GM12878 (cell line): ENCODE measurements at regions not wholly inside any gene's neighbourhood (a gene's known extent, or its start where the extent isn't known, plus 50 kb on each side); places are given as distances from the start of the nearest gene placed in this dataset.

Source experiments
- ATAC-seq: fragments of 200-7000 bp; cut with Tn5 transposase; 3 replicates; pipeline ENCODE4 v1.9.1; 2020; ENCODE audit warnings: mild to moderate bottlenecking, moderate library complexity
- BruUV-seq: library from RNA; stranded (reverse); fragments of 400-500 nt; replicated peaks from 2 replicates; lab custom pipeline; 2021; lab: Mats Ljungman, UMichigan
- CTCF ChIA-PET: fragments of 300-600 bp; sonication (Branson Sonifier 250); formaldehyde crosslinking; extraction: SDS; loops from one replicate; lab custom pipeline; 2021; ENCODE audit warnings: inconsistent platforms; lab: Yijun Ruan, JAX
- POLR2A ChIA-PET: fragments of 350-600 bp; formaldehyde crosslinking; extraction: SDS; loops from one replicate; lab custom pipeline; 2021; ENCODE audit warnings: inconsistent platforms; lab: Charles Lee
- RAD21 ChIA-PET: fragments of 300-600 bp; sonication (Branson Sonifier 250); formaldehyde crosslinking; loops from one replicate; lab custom pipeline; 2023; ENCODE audit warnings: antibody characterized with exemption; ENCODE audit not compliant: unreplicated experiment; lab: Charles Lee
- SMC1A ChIA-PET: fragments of 300-600 bp; sonication (Branson Sonifier 250); formaldehyde crosslinking; loops from one replicate; lab custom pipeline; 2023; ENCODE audit not compliant: unreplicated experiment, uncharacterized antibody; lab: Charles Lee
- DNase-seq: peaks from one replicate; pipeline ENCODE4 v3.0.0-alpha.2; 2011; ENCODE audit warnings: low read depth, low spot score
- FAIRE-seq: peaks from 3 replicates; lab custom pipeline; 2011; peaks lifted over from hg19 to GRCh38; lab: Jason Lieb, UNC
- H2AFZ ChIP-seq: 2 replicates; pipeline ENCODE4 v1.6.0; 2011; ENCODE audit warnings: low read depth, low read length, control low read depth; ENCODE audit not compliant: control insufficient read depth
- H3K27ac ChIP-seq: 2 replicates; pipeline ENCODE4 v1.5.1; 2011; ENCODE audit warnings: control low read depth; ENCODE audit not compliant: control insufficient read depth, insufficient read depth
- H3K27me3 ChIP-seq, 2 experiments: replicated peaks in 1 of 2; 2 replicates each; pipeline versions ENCODE4 v1.6.0 to v1.6.1; 2011; ENCODE audit warnings: low read length in 1 of 2; ENCODE audit not compliant: control insufficient read depth in 2 of 2, insufficient read depth in 2 of 2
- H3K36me3 ChIP-seq, 2 experiments: 2 replicates each; pipeline ENCODE4 v1.5.1; 2011; ENCODE audit warnings: low read length in 1 of 2; ENCODE audit not compliant: control insufficient read depth in 2 of 2, insufficient read depth in 2 of 2
- H3K4me1 ChIP-seq: 2 replicates; pipeline ENCODE4 v1.6.1; 2011; ENCODE audit warnings: mild to moderate bottlenecking, low read length, moderate library complexity, mixed read lengths; ENCODE audit not compliant: control insufficient read depth, insufficient read depth
- H3K4me2 ChIP-seq: 2 replicates; pipeline ENCODE4 v1.6.0; 2011; ENCODE audit warnings: control low read depth; ENCODE audit not compliant: control insufficient read depth, insufficient read depth
- H3K4me3 ChIP-seq: fragments of 200-600 bp; sonication (generic); 2 replicates; pipeline ENCODE4 v1.5.1; 2016
- H3K79me2 ChIP-seq: 2 replicates; pipeline ENCODE4 v1.6.0; 2011; ENCODE audit warnings: low read length; ENCODE audit not compliant: control insufficient read depth, insufficient read depth
- H3K9ac ChIP-seq: 2 replicates; pipeline ENCODE4 v1.8.0; 2011; ENCODE audit warnings: low read length, control low read depth, mixed read lengths; ENCODE audit not compliant: control insufficient read depth, insufficient read depth
- H3K9me3 ChIP-seq: replicated peaks from 3 replicates; pipeline ENCODE4 v1.5.1; 2011; ENCODE audit warnings: mild to moderate bottlenecking, low read length; ENCODE audit not compliant: control insufficient read depth, insufficient read depth
- H4K20me1 ChIP-seq: 2 replicates; pipeline ENCODE4 v1.6.0; 2011; ENCODE audit not compliant: control insufficient read depth, insufficient read depth
- BHLHE40 ChIP-seq, 2 experiments: fragments of 450-650 bp in 1 of 2; IDR thresholded peaks; 2 replicates each; pipeline ENCODE4 v1.6.1; 2011 to 2017; ENCODE audit warnings: low read depth in 2 of 2, borderline replicate concordance in 1 of 2, improper control_type of control experiment in 1 of 2, low read length in 1 of 2, mild to moderate bottlenecking in 1 of 2
- CBX3 ChIP-seq: fragments of 200-600 bp; sonication (generic); IDR thresholded peaks from 2 replicates; pipeline ENCODE4 v1.6.1; 2016; ENCODE audit warnings: low read depth, borderline replicate concordance
- EZH2 ChIP-seq: IDR thresholded peaks from 2 replicates; pipeline ENCODE4 v1.6.1; 2012; ENCODE audit warnings: low read depth, mild to moderate bottlenecking, control low read depth, inconsistent platforms, low read length, borderline replicate concordance; ENCODE audit not compliant: control insufficient read depth
- FOXM1 ChIP-seq: IDR thresholded peaks from 2 replicates; pipeline ENCODE4 v1.6.1; 2012; ENCODE audit warnings: low read depth, mild to moderate bottlenecking, inconsistent platforms, low read length, moderate library complexity
- HCFC1 ChIP-seq: fragments of 150-350 bp; IDR thresholded peaks from 2 replicates; pipeline ENCODE4 v1.6.1; 2014; ENCODE audit warnings: low read length
- HDGF ChIP-seq: fragments of 450-650 bp; IDR thresholded peaks from 2 replicates; pipeline ENCODE4 v1.6.1; 2016; ENCODE audit warnings: antibody characterized with exemption
- KLF5 ChIP-seq: fragments of 450-650 bp; IDR thresholded peaks from 2 replicates; pipeline ENCODE4 v1.6.1; 2014; ENCODE audit warnings: mild to moderate bottlenecking; ENCODE audit not compliant: partially characterized antibody
- PAX5 ChIP-seq: IDR thresholded peaks from 2 replicates; pipeline ENCODE4 v1.6.1; 2011; ENCODE audit warnings: low read depth, low read length, borderline replicate concordance
- POLR2A ChIP-seq: IDR thresholded peaks from 2 replicates; pipeline ENCODE4 v1.6.1; 2011; ENCODE audit warnings: low read depth, mild to moderate bottlenecking, low read length
- RAD51 ChIP-seq: fragments of 450-650 bp; IDR thresholded peaks from 2 replicates; pipeline ENCODE4 v1.6.1; 2016; ENCODE audit warnings: moderate library complexity, mild to moderate bottlenecking, inconsistent platforms
- USF2 ChIP-seq: IDR thresholded peaks from 2 replicates; pipeline ENCODE4 v1.6.1; 2011; ENCODE audit warnings: low read depth, low read length, improper control_type of control experiment, borderline replicate concordance
- YBX1 ChIP-seq: fragments of 450-650 bp; IDR thresholded peaks from 2 replicates; pipeline ENCODE4 v1.6.1; 2016; ENCODE audit warnings: antibody characterized with exemption
- ZNF217 ChIP-seq: fragments of 450-650 bp; IDR thresholded peaks from 2 replicates; pipeline ENCODE4 v1.6.1; 2017; ENCODE audit warnings: antibody characterized with exemption, mild to moderate bottlenecking
- ZNF687 ChIP-seq: fragments of 450-650 bp; IDR thresholded peaks from 2 replicates; pipeline ENCODE4 v1.6.1; 2017; ENCODE audit warnings: mild to moderate bottlenecking, moderate library complexity
- WGBS: methylation state at CpG from one replicate; pipeline ENCODE4 v1.1.6; 2016; ENCODE audit warnings: low lambda C conversion rate; ENCODE audit not compliant: insufficient replicate concordance, insufficient coverage; ENCODE audit errors: missing lambda C conversion rate; 5-methylcytosine and 5-hydroxymethylcytosine counted together
- in situ Hi-C: fragments of 300-500 bp; cut with MboI; formaldehyde crosslinking; loops from 9 replicates; pipeline ENCODE4 v1.14.3; 2018; ENCODE audit warnings: mixed read lengths
- intact Hi-C: fragments of 100-400 bp; cut with micrococcal nuclease; formaldehyde crosslinking; loops from one replicate; pipeline ENCODE4 v1.14.2; 2022; ENCODE audit not compliant: unreplicated experiment
- TF ChIP-seq, protein P1 (sequence below): fragments of 450-650 bp; IDR thresholded peaks from 2 replicates; pipeline ENCODE4 v1.6.1; 2016; ENCODE audit warnings: mild to moderate bottlenecking, moderate library complexity, borderline replicate concordance

DNA sequence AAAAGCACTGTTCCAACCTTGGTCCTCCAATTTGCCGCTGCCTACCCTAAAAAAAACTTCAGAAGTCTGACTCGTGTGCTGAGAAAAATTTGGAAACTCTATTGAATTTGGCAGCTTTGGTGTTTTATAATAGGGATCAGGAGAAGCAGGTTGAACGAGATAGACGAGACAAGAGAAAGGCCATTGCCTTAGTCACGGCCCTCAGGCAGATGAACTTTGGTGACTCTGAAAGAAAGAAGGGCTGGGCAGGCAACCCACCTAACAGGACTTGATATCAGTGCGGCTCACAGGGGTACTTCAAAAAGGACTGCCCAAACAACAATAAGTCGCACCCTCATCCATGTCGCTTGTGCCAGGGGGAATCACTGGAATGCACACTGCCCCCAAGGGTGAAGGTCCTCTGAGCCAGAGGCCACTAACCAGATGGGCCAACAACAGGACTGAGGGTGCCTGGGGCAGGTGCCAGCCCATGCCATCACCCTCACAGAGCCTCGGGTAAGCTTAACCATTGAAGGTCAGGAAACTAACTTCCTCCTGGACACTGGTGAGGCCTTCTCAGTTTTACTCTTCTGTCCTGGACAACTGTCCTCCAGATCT lies 102.5 kb upstream of the SSTR1 start:
- H3K9ac ChIP-seq, result no peak overlapping the region
- no peak overlapping the region for H3K4me3 ChIP-seq
- H3K27me3 ChIP-seq, result no peaks in the 10 kb centered on the region
- H3K4me1 ChIP-seq, result no peaks in the 10 kb centered on the region
- H2AFZ ChIP-seq, result no peak overlapping the region
- BruUV-seq, result no TSS peak
- intact Hi-C loops, result no loop called here
- in situ Hi-C loops, result no loop called here
- no peaks in the 10 kb centered on the region for H4K20me1 ChIP-seq
- FAIRE-seq, result no peak
- ChIA-PET RAD21 (no interaction called here), CTCF (no interaction called here), SMC1A (interaction anchor here (0.5 kb wide), 1 partner anchor 92 kb away, joined by 5 read pairs; no protein-coding TSS in a partner anchor), POLR2A (no interaction called here)
- no peaks in the 10 kb centered on the region for H3K79me2 ChIP-seq
- ATAC-seq, result no peak
- DNase-seq, result no peak
- 37% methylated on average over 9 of the region's 9 CpGs for WGBS
- no peaks in the 10 kb centered on the region; the same call in 2 of the 3 replicates for H3K9me3 ChIP-seq
- TF ChIP-seq RAD51, result no peak
- no peak for TF ChIP-seq HDGF
- TF ChIP-seq EZH2, result no peak
- no peak for TF ChIP-seq ZNF687
- TF ChIP-seq CBX3, result no peak
- TF ChIP-seq ZNF217, result no peak
- no peak for TF ChIP-seq POLR2A
- TF ChIP-seq, protein P1, sequence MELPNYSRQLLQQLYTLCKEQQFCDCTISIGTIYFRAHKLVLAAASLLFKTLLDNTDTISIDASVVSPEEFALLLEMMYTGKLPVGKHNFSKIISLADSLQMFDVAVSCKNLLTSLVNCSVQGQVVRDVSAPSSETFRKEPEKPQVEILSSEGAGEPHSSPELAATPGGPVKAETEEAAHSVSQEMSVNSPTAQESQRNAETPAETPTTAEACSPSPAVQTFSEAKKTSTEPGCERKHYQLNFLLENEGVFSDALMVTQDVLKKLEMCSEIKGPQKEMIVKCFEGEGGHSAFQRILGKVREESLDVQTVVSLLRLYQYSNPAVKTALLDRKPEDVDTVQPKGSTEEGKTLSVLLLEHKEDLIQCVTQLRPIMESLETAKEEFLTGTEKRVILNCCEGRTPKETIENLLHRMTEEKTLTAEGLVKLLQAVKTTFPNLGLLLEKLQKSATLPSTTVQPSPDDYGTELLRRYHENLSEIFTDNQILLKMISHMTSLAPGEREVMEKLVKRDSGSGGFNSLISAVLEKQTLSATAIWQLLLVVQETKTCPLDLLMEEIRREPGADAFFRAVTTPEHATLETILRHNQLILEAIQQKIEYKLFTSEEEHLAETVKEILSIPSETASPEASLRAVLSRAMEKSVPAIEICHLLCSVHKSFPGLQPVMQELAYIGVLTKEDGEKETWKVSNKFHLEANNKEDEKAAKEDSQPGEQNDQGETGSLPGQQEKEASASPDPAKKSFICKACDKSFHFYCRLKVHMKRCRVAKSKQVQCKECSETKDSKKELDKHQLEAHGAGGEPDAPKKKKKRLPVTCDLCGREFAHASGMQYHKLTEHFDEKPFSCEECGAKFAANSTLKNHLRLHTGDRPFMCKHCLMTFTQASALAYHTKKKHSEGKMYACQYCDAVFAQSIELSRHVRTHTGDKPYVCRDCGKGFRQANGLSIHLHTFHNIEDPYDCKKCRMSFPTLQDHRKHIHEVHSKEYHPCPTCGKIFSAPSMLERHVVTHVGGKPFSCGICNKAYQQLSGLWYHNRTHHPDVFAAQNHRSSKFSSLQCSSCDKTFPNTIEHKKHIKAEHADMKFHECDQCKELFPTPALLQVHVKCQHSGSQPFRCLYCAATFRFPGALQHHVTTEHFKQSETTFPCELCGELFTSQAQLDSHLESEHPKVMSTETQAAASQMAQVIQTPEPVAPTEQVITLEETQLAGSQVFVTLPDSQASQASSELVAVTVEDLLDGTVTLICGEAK, result no peak
- no peak for TF ChIP-seq BHLHE40 (IDR thresholded peaks at IDR 0.05; ENCODE audit: borderline replicate concordance in 1 of 2, low read depth in 2 of 2, low read length in 1 of 2)
- TF ChIP-seq KLF5, result no peak
- no peak for TF ChIP-seq HCFC1
- no peak for TF ChIP-seq USF2
- no peak for TF ChIP-seq YBX1
- no peak for TF ChIP-seq PAX5
- TF ChIP-seq FOXM1, result no peak
- no peaks in the 10 kb centered on the region for H3K36me3 ChIP-seq
- H3K27ac ChIP-seq, result no peak overlapping the region
- no peak overlapping the region for H3K4me2 ChIP-seq
